ENCODE measurements at regions not wholly inside any gene's neighbourhood (a gene's known extent, or its start where the extent isn't known, plus 50 kb on each side); places are given as distances from the start of the nearest gene placed in this dataset.

DNA sequence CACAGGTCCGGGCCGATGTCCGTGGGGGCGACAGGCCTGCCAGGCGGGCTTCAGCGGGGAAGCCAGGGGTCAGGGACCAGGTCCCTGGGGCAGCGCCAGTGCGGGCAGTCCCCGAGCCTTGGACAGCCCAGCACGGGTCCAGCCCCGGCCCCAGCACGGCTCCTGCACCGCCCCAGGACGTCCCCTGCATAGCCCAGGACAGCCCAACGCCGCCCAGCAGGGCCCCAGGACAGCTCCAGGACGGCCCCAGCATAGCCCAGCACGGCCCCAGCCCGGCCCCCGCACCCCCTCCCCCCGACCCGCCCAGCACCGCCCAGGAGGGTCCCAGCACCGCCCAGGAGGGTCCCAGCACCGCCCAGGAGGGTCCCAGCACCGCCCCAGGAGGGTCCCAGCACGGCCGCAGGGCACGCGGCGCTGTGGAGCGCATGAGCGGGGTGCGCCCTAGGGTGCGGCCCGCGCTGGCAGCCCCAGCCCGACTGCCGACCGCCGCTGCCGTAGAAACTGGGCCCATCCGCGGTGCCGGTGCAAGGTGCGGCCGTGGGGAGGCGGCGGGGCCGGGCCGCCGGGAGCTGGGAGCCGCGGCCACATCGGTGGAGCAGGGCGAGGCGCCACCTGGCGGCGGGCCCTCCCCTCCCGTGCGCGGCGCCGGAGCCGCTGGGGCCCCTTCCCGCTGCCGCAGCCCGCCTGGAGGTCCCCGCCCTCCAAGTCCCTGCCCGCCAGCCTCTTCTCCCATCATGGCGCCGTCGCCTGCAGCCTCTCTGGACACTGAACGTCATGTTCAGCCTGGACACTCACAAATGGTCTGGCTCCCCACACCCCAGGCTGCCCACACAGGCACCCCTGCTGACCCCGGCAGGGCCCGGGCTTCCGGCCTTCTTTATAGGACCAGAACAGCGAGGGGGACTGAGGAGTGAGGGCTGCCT lies 106.8 kb upstream of the NKX1-1 start:
- TF ChIP-seq, protein P1, sequence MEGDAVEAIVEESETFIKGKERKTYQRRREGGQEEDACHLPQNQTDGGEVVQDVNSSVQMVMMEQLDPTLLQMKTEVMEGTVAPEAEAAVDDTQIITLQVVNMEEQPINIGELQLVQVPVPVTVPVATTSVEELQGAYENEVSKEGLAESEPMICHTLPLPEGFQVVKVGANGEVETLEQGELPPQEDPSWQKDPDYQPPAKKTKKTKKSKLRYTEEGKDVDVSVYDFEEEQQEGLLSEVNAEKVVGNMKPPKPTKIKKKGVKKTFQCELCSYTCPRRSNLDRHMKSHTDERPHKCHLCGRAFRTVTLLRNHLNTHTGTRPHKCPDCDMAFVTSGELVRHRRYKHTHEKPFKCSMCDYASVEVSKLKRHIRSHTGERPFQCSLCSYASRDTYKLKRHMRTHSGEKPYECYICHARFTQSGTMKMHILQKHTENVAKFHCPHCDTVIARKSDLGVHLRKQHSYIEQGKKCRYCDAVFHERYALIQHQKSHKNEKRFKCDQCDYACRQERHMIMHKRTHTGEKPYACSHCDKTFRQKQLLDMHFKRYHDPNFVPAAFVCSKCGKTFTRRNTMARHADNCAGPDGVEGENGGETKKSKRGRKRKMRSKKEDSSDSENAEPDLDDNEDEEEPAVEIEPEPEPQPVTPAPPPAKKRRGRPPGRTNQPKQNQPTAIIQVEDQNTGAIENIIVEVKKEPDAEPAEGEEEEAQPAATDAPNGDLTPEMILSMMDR (conservative IDR thresholded peaks at IDR 0.05) = peak; percentile 90
- TF ChIP-seq ZFX (IDR thresholded peaks at IDR 0.05) = no peak; the same call in 1 of the 2 replicates

Data from C4-2B (cell line).